ENCODE measurements at regions not wholly inside any gene's neighbourhood (a gene's known extent, or its start where the extent isn't known, plus 50 kb on each side); places are given as distances from the start of the nearest gene placed in this dataset.

DNA sequence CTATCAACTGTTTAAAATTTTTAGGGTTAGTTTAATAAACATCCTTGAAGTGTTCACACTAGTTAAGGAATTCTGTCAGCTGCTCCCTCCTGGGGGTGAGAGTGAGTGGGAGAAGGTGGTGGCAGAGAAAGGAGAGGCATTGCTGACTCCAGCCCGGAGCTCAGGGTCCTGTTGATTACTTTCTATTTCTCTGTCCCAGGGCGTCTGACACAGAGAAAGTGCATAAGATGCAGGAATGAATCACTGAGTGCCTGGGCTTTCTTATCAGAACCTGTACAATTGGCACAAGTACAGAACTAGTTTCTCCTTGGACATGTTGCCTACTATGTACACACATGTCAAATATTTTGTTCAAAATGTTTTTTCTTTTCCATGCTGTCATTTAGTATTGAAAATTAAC lies 410.8 kb upstream of the COBL start:
- TF ChIP-seq, protein P1, sequence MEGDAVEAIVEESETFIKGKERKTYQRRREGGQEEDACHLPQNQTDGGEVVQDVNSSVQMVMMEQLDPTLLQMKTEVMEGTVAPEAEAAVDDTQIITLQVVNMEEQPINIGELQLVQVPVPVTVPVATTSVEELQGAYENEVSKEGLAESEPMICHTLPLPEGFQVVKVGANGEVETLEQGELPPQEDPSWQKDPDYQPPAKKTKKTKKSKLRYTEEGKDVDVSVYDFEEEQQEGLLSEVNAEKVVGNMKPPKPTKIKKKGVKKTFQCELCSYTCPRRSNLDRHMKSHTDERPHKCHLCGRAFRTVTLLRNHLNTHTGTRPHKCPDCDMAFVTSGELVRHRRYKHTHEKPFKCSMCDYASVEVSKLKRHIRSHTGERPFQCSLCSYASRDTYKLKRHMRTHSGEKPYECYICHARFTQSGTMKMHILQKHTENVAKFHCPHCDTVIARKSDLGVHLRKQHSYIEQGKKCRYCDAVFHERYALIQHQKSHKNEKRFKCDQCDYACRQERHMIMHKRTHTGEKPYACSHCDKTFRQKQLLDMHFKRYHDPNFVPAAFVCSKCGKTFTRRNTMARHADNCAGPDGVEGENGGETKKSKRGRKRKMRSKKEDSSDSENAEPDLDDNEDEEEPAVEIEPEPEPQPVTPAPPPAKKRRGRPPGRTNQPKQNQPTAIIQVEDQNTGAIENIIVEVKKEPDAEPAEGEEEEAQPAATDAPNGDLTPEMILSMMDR (IDR thresholded peaks at IDR 0.05; ENCODE audit: insufficient read depth, low read depth, low read length), result no peak
- no peak for TF ChIP-seq EZH2 (IDR thresholded peaks at IDR 0.05; ENCODE audit: insufficient read depth, low read length)

Data from astrocyte (in vitro differentiated cells and primary cell).